SK-N-SH (cell line): ENCODE measurements at regions not wholly inside any gene's neighbourhood (a gene's known extent, or its start where the extent isn't known, plus 50 kb on each side); places are given as distances from the start of the nearest gene placed in this dataset.

Experiments used
- CTCF ChIA-PET: fragments of 300-600, 350-600 bp; formaldehyde crosslinking; extraction: SDS; loops from one replicate; lab custom pipeline; 2021; lab: Yijun Ruan, JAX
- POLR2A ChIA-PET: fragments of 350-600 bp; sonication (Branson Sonifier 250); formaldehyde crosslinking; extraction: SDS; loops from one replicate; lab custom pipeline; 2020; ENCODE audit warnings: antibody characterized with exemption, inconsistent platforms; lab: Yijun Ruan, JAX
- DNase-seq: peaks from one replicate; pipeline ENCODE4 v3.0.0; 2012
- H2AFZ ChIP-seq: fragments of 200-600 bp; sonication (generic); 2 replicates; pipeline ENCODE4 v1.8.1; 2016; ENCODE audit warnings: antibody characterized with exemption, mild to moderate bottlenecking, low read depth
- H3F3A ChIP-seq: fragments of 200-600 bp; sonication (generic); replicated peaks from 2 replicates; pipeline ENCODE3; 2016; ENCODE audit warnings: antibody characterized with exemption, mild to moderate bottlenecking; ENCODE audit not compliant: insufficient read depth
- H3K27ac ChIP-seq, 2 experiments: fragments of 200-500 bp in 1 of 2; fragments of 200-600 bp in 1 of 2; sonication (Bioruptor generic) in 1 of 2; sonication (generic), shearing (Covaris generic) in 1 of 2; 2 replicates each; pipeline versions ENCODE4 v1.5.1 to v1.6.1; 2014 to 2016; ENCODE audit warnings: low read depth in 2 of 2, inconsistent platforms in 1 of 2, low read length in 1 of 2, mild to moderate bottlenecking in 1 of 2, mixed read lengths in 1 of 2
- H3K27me3 ChIP-seq: fragments of 200-600 bp; sonication (generic), shearing (Covaris generic); 2 replicates; pipeline ENCODE4 v1.6.1; 2016; ENCODE audit warnings: mixed run types; ENCODE audit not compliant: insufficient read depth
- H3K36me3 ChIP-seq, 2 experiments: fragments of 200-500 bp in 1 of 2; fragments of 200-600 bp in 1 of 2; sonication (Bioruptor generic) in 1 of 2; sonication (generic) in 1 of 2; replicated peaks in 1 of 2; 2 replicates each; pipeline versions ENCODE3 to v1.5.1; 2014 to 2016; ENCODE audit warnings: low read length in 1 of 2, mild to moderate bottlenecking in 1 of 2; ENCODE audit not compliant: insufficient read depth in 2 of 2, control insufficient read depth in 1 of 2
- H3K4me1 ChIP-seq, 2 experiments: fragments of 200-500 bp in 1 of 2; fragments of 200-600 bp in 1 of 2; sonication (Bioruptor generic) in 1 of 2; sonication (generic), shearing (Covaris generic) in 1 of 2; 2 replicates each; pipeline versions ENCODE4 v1.5.1 to v1.6.1; 2014 to 2016; ENCODE audit warnings: low read depth in 1 of 2, low read length in 1 of 2, mixed run types in 1 of 2; ENCODE audit not compliant: insufficient read depth in 2 of 2, control insufficient read depth in 1 of 2
- H3K4me2 ChIP-seq: fragments of 200-600 bp; sonication (generic), shearing (Covaris generic); 2 replicates; pipeline ENCODE4 v1.6.1; 2017; ENCODE audit warnings: mixed run types
- H3K4me3 ChIP-seq, 2 experiments: fragments of 200-500 bp in 1 of 2; fragments of 200-600 bp in 1 of 2; sonication (Bioruptor generic) in 1 of 2; sonication (generic), shearing (Covaris generic) in 1 of 2; 2 replicates each; pipeline versions ENCODE4 v1.5.1 to v1.8.1; 2014 to 2016; ENCODE audit warnings: low read depth in 2 of 2, inconsistent platforms in 1 of 2, low read length in 1 of 2, mild to moderate bottlenecking in 1 of 2, mixed read lengths in 1 of 2, moderate library complexity in 1 of 2
- H3K79me2 ChIP-seq: fragments of 200-600 bp; sonication (generic); 2 replicates; pipeline ENCODE4 v1.8.1; 2017; ENCODE audit warnings: mild to moderate bottlenecking; ENCODE audit not compliant: insufficient read depth
- H3K9ac ChIP-seq: fragments of 200-600 bp; sonication (generic); 2 replicates; pipeline ENCODE4 v1.6.1; 2017; ENCODE audit warnings: mixed run types
- H3K9me2 ChIP-seq: fragments of 200-600 bp; sonication (generic); 2 replicates; pipeline ENCODE4 v1.6.1; 2017; ENCODE audit warnings: mixed run types
- H3K9me3 ChIP-seq: fragments of 200-600 bp; sonication (generic); 2 replicates; pipeline ENCODE4 v1.6.1; 2017; ENCODE audit warnings: mixed run types, mild to moderate bottlenecking, moderate library complexity
- H4K20me1 ChIP-seq: fragments of 200-600 bp; sonication (generic); 2 replicates; pipeline ENCODE4 v1.6.1; 2017; ENCODE audit warnings: mild to moderate bottlenecking, mixed run types; ENCODE audit not compliant: insufficient read depth
- FOSL2 ChIP-seq: IDR thresholded peaks from 2 replicates; pipeline ENCODE4 v1.4.0; 2012; ENCODE audit warnings: low read depth, mild to moderate bottlenecking, moderate library complexity, borderline replicate concordance
- GABPA ChIP-seq: IDR thresholded peaks from 2 replicates; pipeline ENCODE4 v1.4.0; 2012; ENCODE audit warnings: low read depth, mild to moderate bottlenecking
- GATA2 ChIP-seq: sonication (generic); formaldehyde crosslinking; IDR thresholded peaks from 2 replicates; pipeline ENCODE4 v1.5.0; 2020; ENCODE audit warnings: mild to moderate bottlenecking, missing genetic modification reagents
- IRF3 ChIP-seq: fragments of 150-350 bp; IDR thresholded peaks from 2 replicates; pipeline ENCODE4 v1.6.1; 2016; ENCODE audit warnings: mild to moderate bottlenecking, low read depth, low read length
- JUND ChIP-seq: IDR thresholded peaks from 2 replicates; pipeline ENCODE4 v1.4.0; 2012
- MXI1 ChIP-seq: IDR thresholded peaks from 2 replicates; pipeline ENCODE4 v1.6.1; 2012; ENCODE audit warnings: mild to moderate bottlenecking, low read depth, low read length, improper control_type of control experiment
- NFIC ChIP-seq: IDR thresholded peaks from 2 replicates; pipeline ENCODE4 v1.4.0; 2012; ENCODE audit warnings: borderline replicate concordance
- NRF1 ChIP-seq: IDR thresholded peaks from 2 replicates; pipeline ENCODE4 v1.6.1; 2012; ENCODE audit warnings: low read depth, mild to moderate bottlenecking, low read length
- POLR2AphosphoS5 ChIP-seq: IDR thresholded peaks from 2 replicates; pipeline ENCODE4 v1.6.1; 2012; ENCODE audit warnings: low read depth, low read length
- RFX5 ChIP-seq: IDR thresholded peaks from 2 replicates; pipeline ENCODE4 v1.6.1; 2012; ENCODE audit warnings: mild to moderate bottlenecking, improper control_type of control experiment, low read length
- RXRA ChIP-seq: IDR thresholded peaks from 2 replicates; pipeline ENCODE4 v1.4.0; 2012; ENCODE audit warnings: low read depth, mild to moderate bottlenecking, borderline replicate concordance
- SIN3A ChIP-seq: IDR thresholded peaks from 2 replicates; pipeline ENCODE4 v1.6.1; 2012; ENCODE audit warnings: low read depth, mild to moderate bottlenecking, low read length, moderate library complexity, borderline replicate concordance
- SMC3 ChIP-seq: IDR thresholded peaks from 2 replicates; pipeline ENCODE4 v1.6.1; 2012; ENCODE audit warnings: low read depth, low read length, improper control_type of control experiment
- TEAD4 ChIP-seq: IDR thresholded peaks from 2 replicates; pipeline ENCODE4 v1.4.0; 2012; ENCODE audit warnings: mild to moderate bottlenecking, borderline replicate concordance; ENCODE audit not compliant: insufficient read depth
- USF1 ChIP-seq: IDR thresholded peaks from 2 replicates; pipeline ENCODE4 v1.4.0; 2012; ENCODE audit warnings: low read depth, borderline replicate concordance
- WGBS: methylation state at CpG from one replicate; pipeline ENCODE4 v1.1.6; 2017; ENCODE audit warnings: low lambda C conversion rate; 5-methylcytosine and 5-hydroxymethylcytosine counted together
- TF ChIP-seq, protein P1 (sequence below): IDR thresholded peaks from 2 replicates; pipeline ENCODE4 v1.6.1; 2012; ENCODE audit warnings: mild to moderate bottlenecking, low read depth, low read length, moderate library complexity
- TF ChIP-seq, protein P2 (sequence below): IDR thresholded peaks from 2 replicates; pipeline ENCODE4 v1.4.0; 2012; ENCODE audit warnings: low read depth, borderline replicate concordance

DNA sequence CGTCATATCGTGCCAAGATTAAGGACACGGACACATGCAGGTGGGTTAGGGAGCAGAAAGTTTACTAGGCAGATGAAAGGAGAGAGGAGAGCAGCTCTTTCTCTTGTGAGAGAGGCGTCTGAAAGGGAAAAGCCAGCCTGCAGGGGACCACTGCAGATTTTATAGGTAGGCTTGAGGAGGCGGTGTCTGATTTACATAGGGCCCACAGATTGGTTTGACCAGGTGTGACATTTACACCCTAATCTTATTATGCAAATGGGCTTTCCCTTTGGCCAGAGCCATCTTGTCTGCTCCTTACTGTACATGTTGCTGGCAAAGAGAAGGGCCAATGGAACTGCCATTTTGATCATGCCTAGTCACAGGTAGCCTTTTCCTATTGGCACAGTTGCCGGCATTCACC lies 137.2 kb upstream of the TAF11L2 start:
- no peak for TF ChIP-seq IRF3
- TF ChIP-seq FOSL2, result no peak
- TF ChIP-seq JUND, result no peak
- TF ChIP-seq NFIC, result no peak
- TF ChIP-seq TEAD4, result no peak
- TF ChIP-seq USF1, result no peak
- TF ChIP-seq, protein P1, sequence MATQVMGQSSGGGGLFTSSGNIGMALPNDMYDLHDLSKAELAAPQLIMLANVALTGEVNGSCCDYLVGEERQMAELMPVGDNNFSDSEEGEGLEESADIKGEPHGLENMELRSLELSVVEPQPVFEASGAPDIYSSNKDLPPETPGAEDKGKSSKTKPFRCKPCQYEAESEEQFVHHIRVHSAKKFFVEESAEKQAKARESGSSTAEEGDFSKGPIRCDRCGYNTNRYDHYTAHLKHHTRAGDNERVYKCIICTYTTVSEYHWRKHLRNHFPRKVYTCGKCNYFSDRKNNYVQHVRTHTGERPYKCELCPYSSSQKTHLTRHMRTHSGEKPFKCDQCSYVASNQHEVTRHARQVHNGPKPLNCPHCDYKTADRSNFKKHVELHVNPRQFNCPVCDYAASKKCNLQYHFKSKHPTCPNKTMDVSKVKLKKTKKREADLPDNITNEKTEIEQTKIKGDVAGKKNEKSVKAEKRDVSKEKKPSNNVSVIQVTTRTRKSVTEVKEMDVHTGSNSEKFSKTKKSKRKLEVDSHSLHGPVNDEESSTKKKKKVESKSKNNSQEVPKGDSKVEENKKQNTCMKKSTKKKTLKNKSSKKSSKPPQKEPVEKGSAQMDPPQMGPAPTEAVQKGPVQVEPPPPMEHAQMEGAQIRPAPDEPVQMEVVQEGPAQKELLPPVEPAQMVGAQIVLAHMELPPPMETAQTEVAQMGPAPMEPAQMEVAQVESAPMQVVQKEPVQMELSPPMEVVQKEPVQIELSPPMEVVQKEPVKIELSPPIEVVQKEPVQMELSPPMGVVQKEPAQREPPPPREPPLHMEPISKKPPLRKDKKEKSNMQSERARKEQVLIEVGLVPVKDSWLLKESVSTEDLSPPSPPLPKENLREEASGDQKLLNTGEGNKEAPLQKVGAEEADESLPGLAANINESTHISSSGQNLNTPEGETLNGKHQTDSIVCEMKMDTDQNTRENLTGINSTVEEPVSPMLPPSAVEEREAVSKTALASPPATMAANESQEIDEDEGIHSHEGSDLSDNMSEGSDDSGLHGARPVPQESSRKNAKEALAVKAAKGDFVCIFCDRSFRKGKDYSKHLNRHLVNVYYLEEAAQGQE, result no peak
- TF ChIP-seq, protein P2, sequence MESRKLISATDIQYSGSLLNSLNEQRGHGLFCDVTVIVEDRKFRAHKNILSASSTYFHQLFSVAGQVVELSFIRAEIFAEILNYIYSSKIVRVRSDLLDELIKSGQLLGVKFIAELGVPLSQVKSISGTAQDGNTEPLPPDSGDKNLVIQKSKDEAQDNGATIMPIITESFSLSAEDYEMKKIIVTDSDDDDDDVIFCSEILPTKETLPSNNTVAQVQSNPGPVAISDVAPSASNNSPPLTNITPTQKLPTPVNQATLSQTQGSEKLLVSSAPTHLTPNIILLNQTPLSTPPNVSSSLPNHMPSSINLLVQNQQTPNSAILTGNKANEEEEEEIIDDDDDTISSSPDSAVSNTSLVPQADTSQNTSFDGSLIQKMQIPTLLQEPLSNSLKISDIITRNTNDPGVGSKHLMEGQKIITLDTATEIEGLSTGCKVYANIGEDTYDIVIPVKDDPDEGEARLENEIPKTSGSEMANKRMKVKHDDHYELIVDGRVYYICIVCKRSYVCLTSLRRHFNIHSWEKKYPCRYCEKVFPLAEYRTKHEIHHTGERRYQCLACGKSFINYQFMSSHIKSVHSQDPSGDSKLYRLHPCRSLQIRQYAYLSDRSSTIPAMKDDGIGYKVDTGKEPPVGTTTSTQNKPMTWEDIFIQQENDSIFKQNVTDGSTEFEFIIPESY, result no peak
- no peak for TF ChIP-seq GATA2 (CRISPR knock-in tag)
- TF ChIP-seq RXRA, result no peak
- no peak for TF ChIP-seq MXI1
- no peak for TF ChIP-seq NRF1
- no peak for TF ChIP-seq GABPA
- TF ChIP-seq POLR2AphosphoS5, result no peak
- TF ChIP-seq SIN3A, result no peak
- no peak for TF ChIP-seq RFX5
- TF ChIP-seq SMC3, result no peak
- Histone ChIP-seq H3K27me3 (no peaks in the 10 kb centered on the region), H2AFZ (no peak overlapping the region), H3K9me3 (no peaks in the 10 kb centered on the region), H3K27ac (no peak overlapping the region), H3K36me3 (no peaks in the 10 kb centered on the region), H3K4me3 (no peak overlapping the region), H3F3A (no peaks in the 10 kb centered on the region), H4K20me1 (no peaks in the 10 kb centered on the region), H3K79me2 (no peaks in the 10 kb centered on the region), H3K9ac (no peak overlapping the region), H3K4me1 (no peaks in the 10 kb centered on the region; a peak in 1 of 4 replicates), H3K4me2 (no peak overlapping the region), H3K9me2 (no peaks in the 10 kb centered on the region)
- 77% methylated on average over 6 of the region's 6 CpGs for WGBS
- ChIA-PET POLR2A (no interaction called here), CTCF (interaction anchor here (1.6 kb wide), 1 partner anchor 14 kb away, joined by 3 read pairs; no protein-coding TSS in a partner anchor)
- no peak for DNase-seq
